ENCODE measurements at regions not wholly inside any gene's neighbourhood (a gene's known extent, or its start where the extent isn't known, plus 50 kb on each side); places are given as distances from the start of the nearest gene placed in this dataset.

DNA sequence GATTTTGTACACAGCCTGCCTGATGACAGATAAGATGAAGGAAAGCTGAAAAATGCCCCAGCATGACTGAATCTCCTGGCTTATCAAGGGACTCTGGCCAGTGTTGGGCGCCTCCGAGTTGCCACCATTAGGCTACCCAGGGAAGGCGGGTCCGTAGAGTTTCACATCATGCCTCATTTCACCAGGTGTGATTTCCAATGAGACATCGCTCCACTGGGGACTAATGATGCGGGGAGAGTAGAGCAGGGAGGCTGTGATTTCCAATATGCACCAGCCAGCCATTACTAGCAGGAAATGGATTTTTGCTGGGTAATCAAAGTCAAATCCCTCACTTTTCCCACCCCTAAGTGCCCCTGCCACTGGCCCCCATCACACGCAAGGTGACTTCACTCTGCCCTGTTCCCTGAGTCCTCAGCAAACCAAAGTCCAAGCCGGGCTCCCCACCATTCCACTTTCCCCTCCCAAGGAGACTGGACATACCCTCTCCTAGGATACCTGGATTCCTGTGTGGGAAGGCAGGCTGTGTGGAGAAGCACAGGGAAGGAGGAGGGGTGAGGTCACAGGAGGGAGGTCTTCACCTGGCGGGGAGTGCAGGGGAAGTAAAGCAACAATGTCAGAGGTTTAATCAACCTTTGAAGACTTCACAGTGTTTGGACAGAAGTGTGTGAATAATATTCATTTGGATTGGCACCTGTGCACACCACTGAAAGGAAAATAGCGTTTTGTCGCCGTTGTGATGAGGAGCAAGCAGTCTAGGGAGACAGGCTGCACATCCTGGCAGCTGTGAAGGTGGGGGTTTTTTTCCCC is 613.3 kb upstream of the CADM1 start:
- no peak for DNase-seq (ENCODE audit: low read depth in 2 of 2)

DNA sequence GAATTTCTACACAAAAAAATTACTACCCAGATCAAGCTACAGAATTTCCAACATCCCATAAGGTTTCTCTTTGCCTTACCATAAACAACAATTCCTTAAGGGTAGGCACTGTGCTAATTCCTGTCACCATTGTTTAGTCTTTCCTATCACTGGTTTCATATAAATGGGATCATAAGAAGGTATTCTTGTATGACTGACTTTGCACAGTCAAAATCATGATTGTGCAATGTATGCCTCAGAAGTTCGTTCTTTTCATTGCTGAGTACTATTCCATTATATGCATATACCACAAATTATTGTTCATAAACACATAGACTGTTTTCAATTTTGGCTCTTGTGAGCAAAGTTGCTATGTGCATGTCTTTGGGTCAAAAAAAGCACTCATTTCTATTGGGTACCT is 611.6 kb upstream of the CADM1 start:
- DNase-seq (ENCODE audit: low read depth in 2 of 2), result no peak

DNA sequence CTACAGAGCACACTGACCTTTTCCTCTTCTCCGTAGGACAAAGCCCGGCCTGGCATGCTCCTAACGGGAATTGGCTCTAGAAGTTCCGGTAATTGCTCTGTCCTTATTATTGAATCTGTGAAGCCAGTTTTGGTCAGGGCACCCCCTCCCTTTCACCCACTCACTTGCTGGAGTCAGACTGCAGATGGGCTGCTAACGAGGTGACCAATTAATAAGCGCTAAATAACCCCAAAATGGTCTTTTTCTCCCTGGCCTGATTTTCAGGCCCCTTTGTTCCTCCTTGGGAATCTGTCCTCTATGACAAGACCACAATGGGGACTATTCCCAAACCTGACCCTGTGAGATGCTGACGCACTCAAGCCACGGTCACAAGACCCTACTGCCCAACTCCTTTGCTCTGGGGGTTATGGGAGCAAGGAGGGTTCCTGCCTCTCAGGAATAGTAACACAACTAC is 610.0 kb upstream of the CADM1 start:
- no peak for DNase-seq (ENCODE audit: low read depth in 2 of 2)

DNA sequence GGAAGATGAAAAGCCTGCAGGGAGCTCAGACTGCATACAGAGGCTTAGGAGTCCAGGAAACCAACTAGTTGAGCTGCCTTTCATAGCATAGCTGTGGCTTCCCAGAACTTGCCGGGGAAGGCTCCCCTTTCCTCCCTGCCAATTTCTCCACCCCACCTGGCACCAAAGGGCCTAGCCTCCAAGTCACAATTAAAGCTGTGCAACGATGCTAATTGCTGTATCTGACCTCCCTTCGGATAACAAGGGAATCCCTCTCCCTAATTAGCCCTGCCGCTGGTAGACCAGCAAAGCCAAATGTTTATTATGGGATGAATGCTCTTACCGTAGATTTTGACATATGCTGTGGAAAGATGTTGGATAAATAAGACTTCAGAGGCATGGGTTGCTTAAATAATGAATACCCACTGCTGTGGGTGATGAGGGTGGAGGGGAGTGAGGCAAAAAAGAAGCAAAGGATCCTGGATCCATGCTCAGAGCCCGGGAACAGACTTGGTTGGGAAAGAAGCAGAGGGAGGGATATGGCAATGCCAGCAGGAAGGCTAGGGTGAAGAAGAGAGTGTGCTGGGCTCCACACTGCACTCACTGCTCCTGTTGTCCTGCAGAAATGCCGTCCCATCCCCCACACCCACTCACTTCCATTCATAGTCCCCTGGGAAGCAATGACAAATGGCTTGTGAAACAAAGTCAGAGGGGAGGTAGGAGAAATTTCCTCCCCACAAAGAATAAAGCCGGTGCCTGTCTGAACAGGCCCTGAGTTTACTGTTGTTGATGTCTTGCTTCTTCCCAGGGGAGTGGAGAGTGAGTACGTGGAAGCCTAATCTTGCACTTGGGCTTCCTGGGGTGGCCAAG is 608.1 kb upstream of the CADM1 start:
- DNase-seq (ENCODE audit: low read depth in 2 of 2), result no peak

DNA sequence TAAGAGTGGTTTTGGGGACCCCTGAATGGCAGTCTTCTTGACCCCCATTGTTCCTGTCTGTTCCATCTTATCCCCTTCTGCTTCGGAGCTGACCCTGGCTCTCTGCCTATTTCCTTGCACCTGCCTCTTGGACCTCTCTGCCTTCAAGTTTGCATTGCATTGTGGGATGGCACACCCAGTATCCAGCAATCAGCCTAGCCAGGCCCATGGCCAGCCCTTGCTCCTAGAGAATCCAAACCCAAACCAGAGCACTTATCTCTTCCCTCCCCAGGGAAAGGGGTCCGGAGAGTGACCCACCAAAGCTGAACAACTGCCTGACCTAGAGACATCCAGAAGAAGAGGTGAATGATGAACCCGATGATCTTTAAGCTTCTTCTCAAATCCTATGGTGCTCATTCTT is 607.3 kb upstream of the CADM1 start:
- no peak for DNase-seq (ENCODE audit: low read depth in 2 of 2)

DNA sequence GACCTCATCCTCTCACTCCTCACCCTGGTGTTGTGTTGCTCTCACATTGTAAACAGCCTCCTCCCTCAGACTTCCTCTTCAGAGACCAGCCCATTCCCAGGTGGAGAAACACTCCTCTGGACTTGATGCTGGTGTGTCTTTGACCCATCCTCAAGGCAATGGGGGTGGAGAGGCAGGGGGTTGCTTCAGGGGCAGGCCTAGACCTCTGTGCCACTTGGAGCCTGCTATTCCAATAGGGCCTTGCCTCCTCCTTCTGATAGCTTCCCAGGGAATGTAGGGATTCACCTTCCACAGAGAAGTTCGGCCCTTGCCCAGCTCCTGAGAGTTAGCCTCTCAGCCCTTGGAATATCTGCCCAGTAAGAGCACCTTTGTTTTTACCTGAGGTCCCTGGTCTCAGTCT is 606.6 kb upstream of the CADM1 start:
- no peak for DNase-seq (ENCODE audit: low read depth in 2 of 2)

DNA sequence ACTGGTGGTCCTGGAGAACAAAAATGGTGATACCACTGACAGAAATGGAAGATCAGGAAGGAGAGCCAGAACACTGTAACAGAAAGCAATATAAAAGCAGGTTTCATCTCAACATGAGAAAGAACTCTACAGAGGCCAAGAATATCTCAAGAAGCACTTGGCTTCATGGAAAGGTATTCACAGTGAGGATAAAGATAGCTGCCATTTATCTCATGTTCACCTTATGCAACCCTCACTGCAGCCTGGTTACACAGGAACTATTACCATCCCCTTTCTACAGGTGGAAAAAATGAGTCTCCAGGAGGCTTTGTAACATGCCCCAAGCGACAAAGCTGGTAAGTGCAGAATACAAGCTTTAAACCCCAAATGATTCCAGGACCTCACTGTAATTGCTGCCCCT is 606.1 kb upstream of the CADM1 start:
- no peak for DNase-seq (ENCODE audit: low read depth in 2 of 2)

DNA sequence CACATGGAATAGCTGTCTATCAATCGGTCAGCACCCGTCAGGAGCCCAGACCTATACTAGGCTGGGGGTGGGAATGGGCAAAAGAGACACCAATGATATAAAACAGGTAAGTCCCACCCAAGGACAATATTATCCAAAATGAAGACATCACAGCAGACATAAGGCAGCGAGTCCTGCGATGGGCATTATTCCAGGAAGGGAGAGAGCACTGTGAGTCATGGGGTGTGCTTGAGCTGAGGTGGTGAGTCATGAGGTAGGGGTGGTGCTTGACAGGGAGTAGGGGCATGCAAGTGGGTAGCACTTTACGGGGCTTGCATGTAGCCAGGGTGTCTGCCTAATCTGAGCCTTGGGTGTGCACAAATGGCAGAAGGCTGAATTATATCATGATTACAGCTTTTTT is 605.0 kb upstream of the CADM1 start:
- DNase-seq (ENCODE audit: low read depth in 2 of 2), result no peak

DNA sequence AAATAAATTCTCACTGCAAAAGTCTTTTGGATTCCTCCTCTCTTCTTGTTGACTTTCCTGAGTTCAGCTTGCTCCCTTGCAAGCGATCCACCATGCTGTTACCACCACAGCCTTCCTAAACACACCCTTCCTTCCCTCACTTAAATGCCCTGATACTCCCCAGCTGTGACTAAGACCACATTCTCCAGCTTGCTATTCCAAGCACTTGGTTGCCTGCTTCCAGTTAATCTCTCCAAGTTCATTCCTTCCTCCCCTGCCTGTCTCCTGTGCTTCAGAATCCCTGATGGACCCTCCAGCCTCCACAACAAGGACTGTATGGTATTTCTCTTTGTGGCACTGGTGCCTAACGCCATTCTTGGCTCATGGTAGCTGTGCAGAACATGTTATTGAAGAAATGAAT is 603.9 kb upstream of the CADM1 start:
- no peak for DNase-seq (ENCODE audit: low read depth in 2 of 2)

DNA sequence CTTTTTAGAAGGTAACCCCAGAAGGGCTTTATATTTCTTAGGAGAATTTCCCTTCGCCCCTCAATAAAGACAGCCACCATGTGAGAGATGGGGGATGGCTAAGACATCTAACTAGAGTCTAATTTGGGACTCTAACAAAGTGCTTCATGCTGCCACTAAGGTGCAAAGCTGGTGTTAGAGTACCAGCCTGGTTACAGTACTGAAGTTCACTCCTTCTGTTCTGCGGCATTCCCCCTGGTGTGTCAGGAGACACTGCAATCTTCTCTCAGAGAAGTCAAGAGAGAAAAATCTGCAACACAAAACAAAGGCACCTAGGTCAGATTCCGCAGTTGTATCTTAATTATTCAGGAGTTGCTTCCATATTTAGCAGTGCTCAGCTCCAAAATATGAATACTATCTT is 603.0 kb upstream of the CADM1 start:
- no peak for DNase-seq (ENCODE audit: low read depth in 2 of 2)

DNA sequence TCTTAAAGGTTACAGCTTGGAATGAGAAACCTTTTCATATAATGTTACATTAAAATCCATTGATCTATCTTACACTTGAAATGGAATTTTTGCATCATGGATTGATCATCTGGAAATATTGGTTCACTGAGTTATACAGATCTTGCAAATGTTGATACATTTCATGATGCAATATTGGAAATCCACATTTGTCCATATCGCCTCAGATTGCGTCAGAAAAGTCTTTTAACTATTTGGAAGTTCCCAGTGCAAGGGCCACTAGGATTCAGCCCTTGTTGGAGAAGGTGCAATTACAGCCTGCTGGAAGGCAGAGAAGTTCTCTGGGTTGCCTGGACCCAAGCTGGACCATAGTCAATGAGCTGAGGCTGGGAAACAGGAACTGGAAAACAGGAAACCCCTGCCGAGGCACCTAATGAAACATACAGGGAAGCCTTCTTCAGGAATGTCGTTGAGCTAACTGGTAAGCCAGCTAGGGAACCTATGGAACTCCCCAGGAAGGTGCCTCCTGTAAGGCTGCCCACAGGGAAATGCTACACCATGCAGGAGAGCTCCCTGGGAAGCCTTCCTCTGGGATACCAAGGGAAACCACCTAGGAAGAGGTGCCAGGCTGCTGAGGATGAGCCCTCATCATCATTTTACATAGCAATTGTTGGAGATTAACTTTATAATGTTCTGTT is 600.4 kb upstream of the CADM1 start:
- DNase-seq (ENCODE audit: low read depth in 2 of 2), result no peak

DNA sequence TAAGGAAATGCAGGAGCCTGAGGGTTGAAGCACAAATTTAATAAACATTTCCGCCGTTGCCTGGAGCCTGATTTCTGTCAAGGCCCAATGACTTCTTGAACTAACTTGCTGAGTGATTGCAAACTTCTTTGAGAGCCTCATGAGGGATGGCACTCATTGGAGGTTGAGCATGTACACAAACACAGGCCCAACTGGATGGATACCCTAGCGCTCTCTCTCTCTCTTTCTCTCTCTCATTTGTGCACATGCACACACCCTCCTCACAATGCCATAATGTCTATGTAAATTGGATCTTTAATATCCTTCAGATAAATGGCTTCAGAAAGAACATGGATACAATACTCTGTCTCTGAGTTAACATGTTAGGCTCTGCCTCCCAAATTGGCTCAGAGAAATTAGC is 597.7 kb upstream of the CADM1 start:
- DNase-seq (ENCODE audit: low read depth in 2 of 2), result no peak

DNA sequence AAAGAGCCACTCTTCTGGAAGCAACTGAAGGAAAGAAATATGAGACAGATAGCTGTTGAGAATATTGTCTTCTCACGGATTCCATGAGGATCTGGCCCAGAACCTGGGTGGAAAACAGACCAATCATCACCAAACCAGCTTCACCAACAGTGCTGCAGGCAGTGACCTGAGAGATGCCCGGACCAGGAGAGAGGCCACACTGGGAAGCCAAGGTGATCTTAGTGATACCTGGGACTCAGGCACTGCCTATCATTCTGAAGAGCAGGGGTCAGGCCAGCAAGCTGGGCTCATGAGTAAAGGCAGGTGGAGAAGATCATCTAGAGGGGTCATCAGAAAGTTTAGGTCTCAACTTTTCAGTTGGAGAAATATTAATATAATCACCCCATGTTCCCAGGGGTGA is 595.8 kb upstream of the CADM1 start:
- DNase-seq (ENCODE audit: low read depth in 2 of 2), result no peak

DNA sequence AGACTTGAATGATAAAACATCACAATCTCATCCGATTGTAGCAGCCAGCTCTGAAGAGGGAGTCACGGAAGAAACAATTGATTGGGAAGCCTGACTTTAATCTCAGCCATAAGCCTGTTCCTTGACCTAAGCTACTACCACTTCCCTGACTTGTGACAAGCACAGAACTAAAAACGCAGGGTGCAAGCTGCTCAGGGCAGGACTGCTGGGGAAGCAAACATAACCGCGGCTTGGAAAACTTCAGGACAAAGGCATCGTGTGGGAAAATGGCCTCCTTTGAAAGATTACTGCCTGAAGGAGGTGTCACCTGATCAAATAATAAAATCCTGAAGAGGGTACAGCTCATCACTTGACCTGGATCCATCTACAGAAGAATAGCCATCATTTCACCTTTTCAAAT is 595.3 kb upstream of the CADM1 start:
- no peak for DNase-seq (ENCODE audit: low read depth in 2 of 2)

DNA sequence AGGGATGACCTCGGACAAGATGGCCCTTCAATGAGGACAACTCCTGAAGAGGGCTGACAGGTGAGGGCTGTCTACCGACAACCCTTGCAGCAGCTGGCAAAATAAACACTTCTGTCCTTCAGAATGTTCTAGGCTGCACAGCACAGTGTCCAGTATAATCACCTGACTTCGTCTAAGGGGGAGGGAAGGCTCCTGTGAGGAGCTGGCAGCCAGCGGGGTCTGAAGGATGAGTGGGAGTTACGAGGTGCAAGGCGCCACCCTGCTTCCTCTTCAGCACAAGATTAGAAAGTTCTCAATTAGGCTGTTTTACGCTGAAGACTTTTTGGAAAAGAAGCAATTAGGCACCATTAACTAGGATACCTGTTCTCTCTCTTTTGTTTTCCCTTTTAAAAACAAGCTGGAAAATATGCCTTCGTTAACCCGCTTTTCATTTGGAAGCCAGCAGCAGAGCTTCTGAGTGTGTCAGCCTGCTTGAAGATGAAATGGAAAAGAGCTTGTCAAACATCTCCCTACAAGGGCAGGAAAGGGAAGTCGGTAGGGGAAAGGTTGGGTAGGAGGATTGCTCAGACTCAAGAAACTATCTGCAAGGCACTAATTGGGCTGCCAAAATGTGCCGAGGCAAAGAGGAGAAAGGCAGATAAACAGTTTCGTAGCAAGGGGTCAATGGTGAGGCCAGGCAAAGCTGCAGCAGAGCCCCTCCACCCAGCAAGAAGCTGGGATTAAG is 592.2 kb upstream of the CADM1 start:
- no peak for DNase-seq (ENCODE audit: low read depth in 2 of 2)

DNA sequence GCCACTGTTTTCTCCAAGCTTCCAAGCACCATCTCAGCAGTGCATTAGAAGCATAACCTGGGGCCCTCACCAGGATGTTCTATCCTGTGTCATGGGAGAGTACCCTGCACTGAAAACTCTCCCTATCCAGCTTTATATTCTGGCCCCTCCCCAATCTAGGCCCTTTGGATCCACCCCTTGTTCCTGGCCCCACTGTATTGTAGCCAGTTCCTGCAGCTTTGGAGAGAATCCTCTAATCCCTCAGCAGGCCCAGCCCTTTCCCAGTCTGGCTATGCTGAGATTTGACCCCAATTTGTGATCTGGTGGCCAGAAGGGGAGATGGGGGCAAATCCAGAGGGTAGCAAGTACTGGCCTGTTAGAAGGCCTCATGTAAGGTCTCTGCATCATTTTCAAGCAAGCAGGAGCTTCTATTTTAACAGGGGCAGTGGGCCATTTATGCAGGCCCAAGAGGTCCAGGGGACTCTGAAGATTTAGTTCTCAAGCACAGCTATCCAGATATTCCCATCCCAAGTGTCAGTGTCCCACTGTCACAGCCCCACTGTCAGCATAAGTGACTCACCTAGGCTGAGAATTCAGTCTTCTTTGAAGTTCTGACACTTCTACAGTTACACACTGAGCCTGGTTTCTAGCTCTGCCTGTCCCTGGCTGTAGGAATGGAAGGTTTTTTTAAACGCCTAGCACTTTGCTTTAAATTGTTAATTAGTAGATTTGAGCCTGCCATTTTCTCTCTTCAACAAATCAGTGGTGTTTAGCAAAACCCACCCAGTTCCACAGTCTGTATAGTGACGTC is 589.5 kb upstream of the CADM1 start:
- DNase-seq (ENCODE audit: low read depth in 2 of 2), result no peak

DNA sequence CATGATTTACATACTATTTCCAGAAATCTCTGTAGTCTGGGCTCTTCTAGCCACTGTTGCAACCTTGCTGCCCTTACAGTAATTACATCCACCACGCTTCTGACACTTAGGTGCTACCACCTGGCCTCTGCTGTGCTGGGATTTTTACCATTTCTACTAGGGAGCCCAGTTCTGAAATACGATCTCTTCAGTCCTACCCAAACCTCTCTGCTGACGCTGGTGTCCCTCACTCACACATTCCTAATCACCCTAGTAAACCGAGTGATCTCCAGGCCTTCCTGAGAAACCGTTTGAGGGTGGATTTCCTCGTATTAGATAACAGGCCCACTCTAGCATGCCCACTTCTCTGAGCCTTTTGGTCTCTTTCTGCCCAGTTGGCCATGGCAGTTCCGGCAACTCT is 588.9 kb upstream of the CADM1 start:
- no peak for DNase-seq (ENCODE audit: low read depth in 2 of 2)

DNA sequence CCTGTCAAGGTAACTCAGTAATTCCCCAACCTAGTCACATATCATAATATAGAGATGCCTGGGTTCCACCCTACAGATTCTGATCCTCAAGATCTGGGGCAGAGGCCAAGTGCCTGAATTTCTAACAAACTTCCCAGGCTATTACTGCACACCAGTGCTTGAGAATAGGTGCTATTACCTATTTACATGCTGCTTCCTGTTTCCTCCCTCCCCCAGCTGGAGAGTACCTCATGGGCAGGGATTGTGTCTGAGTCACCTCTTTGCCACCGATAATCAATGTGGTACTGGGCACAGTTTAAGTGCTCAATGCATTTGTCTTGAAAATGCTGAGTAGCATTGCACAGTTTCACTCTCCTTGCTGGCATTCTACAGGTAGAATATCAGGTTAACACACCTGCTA is 582.2 kb upstream of the CADM1 start:
- no peak for DNase-seq (ENCODE audit: low read depth in 2 of 2)

DNA sequence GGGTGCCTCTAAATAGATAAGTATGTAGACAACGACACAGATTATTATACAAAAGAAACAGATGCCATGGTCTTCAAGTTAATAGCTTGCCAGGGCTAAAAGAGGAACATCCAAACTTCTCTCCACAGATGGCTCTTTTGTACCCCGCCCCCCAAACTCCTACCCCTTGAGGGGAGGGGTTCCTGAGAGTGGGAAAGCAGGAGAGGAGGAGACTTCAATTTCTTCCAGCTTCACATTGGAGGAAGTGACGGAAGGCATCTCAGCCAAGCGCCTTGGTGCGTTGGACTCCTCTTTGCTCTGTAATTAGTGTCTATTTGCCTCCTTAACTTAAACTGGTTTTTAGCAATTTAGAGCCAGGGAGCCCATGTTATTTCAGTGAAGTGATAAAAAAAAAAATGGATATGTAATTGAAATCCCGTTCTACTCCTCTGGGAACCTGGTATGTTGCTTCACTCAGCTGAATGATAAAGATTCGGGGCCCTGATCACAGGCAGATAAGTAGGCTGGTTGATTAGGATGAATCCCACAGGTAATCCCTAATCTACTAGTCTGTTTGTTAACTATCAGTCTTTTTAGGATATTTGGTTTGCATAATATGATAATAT is 580.9 kb upstream of the CADM1 start:
- DNase-seq (ENCODE audit: low read depth in 2 of 2), result no peak

DNA sequence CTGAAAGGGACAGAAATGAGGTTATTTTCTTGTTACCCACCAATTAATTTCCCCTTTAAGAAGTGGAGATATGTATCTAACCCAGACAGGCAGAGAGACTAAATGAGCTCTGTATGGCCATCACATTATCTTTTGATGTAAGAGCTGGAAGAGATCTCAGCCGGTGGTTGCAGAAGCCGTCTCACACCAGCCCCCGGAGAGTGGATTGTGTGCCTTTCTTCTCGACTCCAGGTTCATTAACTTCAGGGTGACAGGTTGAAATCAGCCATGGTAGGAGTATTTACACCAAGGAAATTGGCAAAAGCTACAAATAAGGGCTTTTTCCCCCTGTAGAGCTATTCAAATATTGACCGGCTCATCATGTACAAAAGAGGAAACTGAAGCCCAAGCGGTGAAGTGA is 580.3 kb upstream of the CADM1 start:
- DNase-seq (ENCODE audit: low read depth in 2 of 2), result no peak

DNA sequence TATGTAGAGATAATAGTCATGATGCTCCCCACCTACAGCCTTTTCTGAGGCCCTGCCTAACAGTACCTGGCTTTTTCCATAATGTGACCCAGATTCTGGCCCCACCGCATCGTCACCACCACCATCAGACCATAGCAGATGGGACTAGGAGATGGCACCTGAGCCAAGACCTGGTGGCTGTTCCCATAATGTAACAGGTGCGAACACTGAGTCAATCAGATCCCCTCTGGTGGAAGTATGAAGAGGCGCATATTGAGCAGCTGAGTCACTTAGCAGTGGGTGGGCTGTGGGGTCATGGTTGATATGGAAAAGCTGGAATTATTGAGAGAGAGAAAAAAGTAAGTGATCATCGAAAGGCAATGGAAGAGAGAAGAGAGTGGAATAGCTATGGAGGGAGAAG is 578.0 kb upstream of the CADM1 start:
- no peak for DNase-seq (ENCODE audit: low read depth in 2 of 2)

Data from stimulated activated CD4-positive, alpha-beta T cell treated with anti-CD3 and anti-CD28 coated beads, Interleukin-4, amount 100 ng/mL, for 48 hours (primary cell).